Fibroblast of lung (primary cell): ENCODE measurements at regions not wholly inside any gene's neighbourhood (a gene's known extent, or its start where the extent isn't known, plus 50 kb on each side); places are given as distances from the start of the nearest gene placed in this dataset.

Source experiments
- DNase-seq, 2 donors: peaks; one replicate each; pipeline versions ENCODE4 v3.0.0 to v3.0.0-alpha.2; 2010; ENCODE audit warnings: low read depth in 2 of 2
- H2AFZ ChIP-seq: 2 replicates; pipeline ENCODE4 v1.5.1; 2012; ENCODE audit warnings: low read length, control low read depth, inconsistent platforms
- H3K27ac ChIP-seq: 2 replicates; pipeline ENCODE4 v1.5.1; 2011; ENCODE audit warnings: low read length, control low read depth; ENCODE audit not compliant: insufficient read depth
- H3K27me3 ChIP-seq: 2 replicates; pipeline ENCODE4 v1.5.1; 2011; ENCODE audit warnings: mild to moderate bottlenecking, low read length; ENCODE audit not compliant: control insufficient read depth, insufficient read depth
- H3K36me3 ChIP-seq: 2 replicates; pipeline ENCODE4 v1.5.1; 2011; ENCODE audit warnings: low read length; ENCODE audit not compliant: control insufficient read depth, insufficient read depth
- H3K4me1 ChIP-seq: 2 replicates; pipeline ENCODE4 v1.5.1; 2011; ENCODE audit warnings: low read length; ENCODE audit not compliant: control insufficient read depth, insufficient read depth; ENCODE audit errors: extremely low read depth
- H3K4me2 ChIP-seq: 2 replicates; pipeline ENCODE4 v1.5.1; 2011; ENCODE audit warnings: low read length, control low read depth; ENCODE audit not compliant: insufficient read depth; ENCODE audit errors: extremely low read depth
- H3K4me3 ChIP-seq, 4 experiments: fragments of 200-600 bp in 1 of 4; sonication (generic) in 1 of 4; replicated peaks in 1 of 4; 2 replicates each; pipeline ENCODE4 v1.5.1; 2011 to 2016; ENCODE audit warnings: low read length in 4 of 4, low read depth in 3 of 4, mild to moderate bottlenecking in 3 of 4, control low read depth in 2 of 4, inconsistent platforms in 1 of 4, mixed read lengths in 1 of 4; ENCODE audit not compliant: insufficient read depth in 1 of 4; ENCODE audit errors: control extremely low read depth in 1 of 4
- H3K79me2 ChIP-seq: 2 replicates; pipeline ENCODE4 v1.5.1; 2012; ENCODE audit warnings: mild to moderate bottlenecking, low read length, inconsistent platforms; ENCODE audit not compliant: control insufficient read depth, insufficient read depth
- H3K9ac ChIP-seq: 2 replicates; pipeline ENCODE4 v1.5.1; 2011; ENCODE audit warnings: mild to moderate bottlenecking, low read length, control low read depth; ENCODE audit not compliant: insufficient read depth
- H3K9me3 ChIP-seq: 2 replicates; pipeline ENCODE4 v1.5.1; 2012; ENCODE audit warnings: low read depth, low read length; ENCODE audit not compliant: control insufficient read depth, insufficient read depth
- H4K20me1 ChIP-seq: 2 replicates; pipeline ENCODE4 v1.5.1; 2011; ENCODE audit warnings: low read length; ENCODE audit not compliant: control insufficient read depth, insufficient read depth; ENCODE audit errors: extremely low read depth
- EZH2 ChIP-seq: IDR thresholded peaks from 2 replicates; pipeline ENCODE4 v1.5.1; 2012; ENCODE audit warnings: low read length, control low read depth, mild to moderate bottlenecking; ENCODE audit errors: missing control alignments
- TF ChIP-seq, protein P1 (sequence below), 2 donors: IDR thresholded peaks in 1 of 2; conservative IDR thresholded peaks in 1 of 2; 1 replicate in 1 of 2; 2 replicates in 1 of 2; pipeline ENCODE4 v1.5.1; 2011 to 2012; ENCODE audit warnings: low read length in 2 of 2, control low read depth in 1 of 2, inconsistent platforms in 1 of 2, low read depth in 1 of 2, mild to moderate bottlenecking in 1 of 2

- H3K36me3 ChIP-seq: no peaks in the 10 kb centered on the region
- no peaks in the 10 kb centered on the region for H3K79me2 ChIP-seq
- H4K20me1 ChIP-seq: no peaks in the 10 kb centered on the region
- H3K27me3 ChIP-seq: no peaks in the 10 kb centered on the region
- H3K4me1 ChIP-seq: peaks cover 12% of the 10 kb centered on the region
- no peak overlapping the region for H3K4me2 ChIP-seq
- no peaks in the 10 kb centered on the region for H3K9me3 ChIP-seq
- no peak for TF ChIP-seq EZH2
- TF ChIP-seq, protein P1, sequence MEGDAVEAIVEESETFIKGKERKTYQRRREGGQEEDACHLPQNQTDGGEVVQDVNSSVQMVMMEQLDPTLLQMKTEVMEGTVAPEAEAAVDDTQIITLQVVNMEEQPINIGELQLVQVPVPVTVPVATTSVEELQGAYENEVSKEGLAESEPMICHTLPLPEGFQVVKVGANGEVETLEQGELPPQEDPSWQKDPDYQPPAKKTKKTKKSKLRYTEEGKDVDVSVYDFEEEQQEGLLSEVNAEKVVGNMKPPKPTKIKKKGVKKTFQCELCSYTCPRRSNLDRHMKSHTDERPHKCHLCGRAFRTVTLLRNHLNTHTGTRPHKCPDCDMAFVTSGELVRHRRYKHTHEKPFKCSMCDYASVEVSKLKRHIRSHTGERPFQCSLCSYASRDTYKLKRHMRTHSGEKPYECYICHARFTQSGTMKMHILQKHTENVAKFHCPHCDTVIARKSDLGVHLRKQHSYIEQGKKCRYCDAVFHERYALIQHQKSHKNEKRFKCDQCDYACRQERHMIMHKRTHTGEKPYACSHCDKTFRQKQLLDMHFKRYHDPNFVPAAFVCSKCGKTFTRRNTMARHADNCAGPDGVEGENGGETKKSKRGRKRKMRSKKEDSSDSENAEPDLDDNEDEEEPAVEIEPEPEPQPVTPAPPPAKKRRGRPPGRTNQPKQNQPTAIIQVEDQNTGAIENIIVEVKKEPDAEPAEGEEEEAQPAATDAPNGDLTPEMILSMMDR (conservative IDR thresholded peaks at IDR 0.05 in 1 of 2, IDR thresholded peaks at IDR 0.05 in 1 of 2; ENCODE audit: low read depth in 1 of 2, low read length in 2 of 2): no peak
- no peak overlapping the region for H3K9ac ChIP-seq
- peak overlapping the region; percentile 35 for H3K27ac ChIP-seq
- DNase-seq: peak; percentile 90 to 91
- H2AFZ ChIP-seq: no peak overlapping the region
- H3K4me3 ChIP-seq: no peak overlapping the region
Observed at GRCh38 chr2:37471994-37472393, 127.6 kb downstream of the QPCT start.

DNA sequence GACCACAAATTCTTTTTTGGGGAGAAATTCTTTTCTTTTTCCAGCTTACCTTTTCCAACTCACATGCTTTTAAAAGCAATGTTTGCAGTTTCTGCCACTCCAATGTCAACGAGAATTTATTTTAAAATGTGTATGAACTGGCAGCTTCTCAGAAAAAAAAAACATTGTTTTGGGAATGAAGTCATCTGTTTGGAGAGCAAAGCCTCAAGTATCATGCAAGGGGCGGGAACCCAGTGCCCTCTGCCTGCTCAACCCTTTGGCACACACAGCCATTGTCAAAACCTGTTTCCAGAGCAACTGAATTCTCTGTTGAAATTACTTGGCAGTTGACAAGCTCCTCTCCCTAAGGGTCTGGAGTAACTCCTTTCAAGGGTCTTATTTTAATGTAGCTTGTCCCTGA lies 128.5 kb downstream of the QPCT start:
- peak; percentile 76 to 88 for DNase-seq
- Histone ChIP-seq H3K27ac (no peak overlapping the region), H3K4me1 (peaks cover 12% of the 10 kb centered on the region)

DNA sequence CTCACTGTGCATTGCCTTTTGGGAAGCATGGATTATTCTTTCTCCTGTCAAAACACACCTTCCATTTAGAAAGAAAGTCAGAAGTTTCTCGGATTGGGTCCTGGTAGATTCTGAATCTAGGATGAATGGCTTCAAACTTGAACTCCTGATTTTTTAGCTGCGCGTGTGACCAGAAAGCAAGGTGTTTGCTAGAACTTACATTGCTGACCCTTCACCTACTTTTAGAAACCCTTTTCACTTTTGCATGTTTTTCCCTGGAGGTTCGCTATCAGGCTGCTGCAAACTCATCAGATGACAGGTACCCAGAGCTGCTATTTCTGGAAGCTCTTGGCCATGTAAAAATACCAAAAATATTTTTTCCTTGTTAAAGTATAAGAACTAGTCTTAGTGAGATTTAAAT lies 132.0 kb downstream of the QPCT start:
- H3K4me2 ChIP-seq: no peak overlapping the region
- no peak for DNase-seq
- no peaks in the 10 kb centered on the region for H3K79me2 ChIP-seq
- H4K20me1 ChIP-seq: no peaks in the 10 kb centered on the region
- H3K4me3 ChIP-seq: no peak overlapping the region
- no peak overlapping the region for H3K9ac ChIP-seq
- H3K4me1 ChIP-seq: peaks cover 12% of the 10 kb centered on the region
- no peaks in the 10 kb centered on the region for H3K27me3 ChIP-seq
- TF ChIP-seq EZH2: no peak
- TF ChIP-seq, protein P1 (conservative IDR thresholded peaks at IDR 0.05 in 1 of 2, IDR thresholded peaks at IDR 0.05 in 1 of 2; ENCODE audit: low read depth in 1 of 2, low read length in 2 of 2): no peak
- H3K27ac ChIP-seq: no peak overlapping the region
- H3K9me3 ChIP-seq: no peaks in the 10 kb centered on the region
- H3K36me3 ChIP-seq: no peaks in the 10 kb centered on the region
- H2AFZ ChIP-seq: no peak overlapping the region

More for the DNA sequence above, 128.5 kb downstream of the QPCT start:
- no peak for TF ChIP-seq EZH2
- TF ChIP-seq, protein P1 (conservative IDR thresholded peaks at IDR 0.05 in 1 of 2, IDR thresholded peaks at IDR 0.05 in 1 of 2; ENCODE audit: low read depth in 1 of 2, low read length in 2 of 2): no peak
- H3K9me3 ChIP-seq: no peaks in the 10 kb centered on the region
- no peak overlapping the region for H3K9ac ChIP-seq
- H3K27me3 ChIP-seq: no peaks in the 10 kb centered on the region
- no peaks in the 10 kb centered on the region for H3K79me2 ChIP-seq
- H3K4me2 ChIP-seq: peak overlapping the region; percentile 15
- no peaks in the 10 kb centered on the region for H3K36me3 ChIP-seq
- no peak overlapping the region for H2AFZ ChIP-seq
- H4K20me1 ChIP-seq: no peaks in the 10 kb centered on the region
- H3K4me3 ChIP-seq: no peak overlapping the region
